MM.1S (cell line): ENCODE measurements at regions not wholly inside any gene's neighbourhood (a gene's known extent, or its start where the extent isn't known, plus 50 kb on each side); places are given as distances from the start of the nearest gene placed in this dataset.

Experiments
- CTCF ChIP-seq: fragments of 300-600 bp; sonication (generic); IDR thresholded peaks from 2 replicates; pipeline ENCODE4 v1.5.1; 2016; ENCODE audit warnings: antibody characterized with exemption, low read length, mixed read lengths
- EZH2 ChIP-seq: fragments of 300-600 bp; sonication (generic); optimal IDR thresholded peaks from 2 replicates; pipeline ENCODE3; 2017; ENCODE audit warnings: low read depth, mild to moderate bottlenecking, antibody characterized with exemption, low read length, mixed read lengths
- EZH2phosphoT487 ChIP-seq: fragments of 300-600 bp; sonication (generic); IDR thresholded peaks from 2 replicates; pipeline ENCODE4 v1.6.1; 2018; ENCODE audit warnings: antibody characterized with exemption, low read length

GRCh38 chr4:130568746-130569145, 1472.8 kb downstream of the C4orf33 start:
- TF ChIP-seq CTCF, result no peak
- TF ChIP-seq EZH2, result no peak
- no peak for TF ChIP-seq EZH2phosphoT487
